GM12878 (cell line): ENCODE measurements at regions not wholly inside any gene's neighbourhood (a gene's known extent, or its start where the extent isn't known, plus 50 kb on each side); places are given as distances from the start of the nearest gene placed in this dataset.

Source experiments
- EZH2 ChIP-seq: IDR thresholded peaks from 2 replicates; pipeline ENCODE4 v1.6.1; 2012; ENCODE audit warnings: low read depth, mild to moderate bottlenecking, control low read depth, inconsistent platforms, low read length, borderline replicate concordance; ENCODE audit not compliant: control insufficient read depth
- PAX5 ChIP-seq: IDR thresholded peaks from 2 replicates; pipeline ENCODE4 v1.6.1; 2011; ENCODE audit warnings: low read depth, low read length, borderline replicate concordance
- POLR2A ChIP-seq: IDR thresholded peaks from 2 replicates; pipeline ENCODE4 v1.6.1; 2011; ENCODE audit warnings: low read depth, mild to moderate bottlenecking, low read length
- RAD21 ChIP-seq: IDR thresholded peaks from 2 replicates; pipeline ENCODE4 v1.6.1; 2011; ENCODE audit warnings: mild to moderate bottlenecking, low read depth, low read length, moderate library complexity; ENCODE audit not compliant: insufficient read depth
- RAD51 ChIP-seq: fragments of 450-650 bp; IDR thresholded peaks from 2 replicates; pipeline ENCODE4 v1.6.1; 2016; ENCODE audit warnings: moderate library complexity, mild to moderate bottlenecking, inconsistent platforms
- RFX5 ChIP-seq: IDR thresholded peaks from 2 replicates; pipeline ENCODE4 v1.6.1; 2011; ENCODE audit warnings: low read depth, low read length, improper control_type of control experiment
- ZZZ3 ChIP-seq: IDR thresholded peaks from 2 replicates; pipeline ENCODE4 v1.6.1; 2011; ENCODE audit warnings: low read depth; ENCODE audit not compliant: control insufficient read depth, insufficient read length
- TF ChIP-seq, protein P1 (sequence below), 3 experiments: IDR thresholded peaks in 2 of 3; conservative IDR thresholded peaks in 1 of 3; 2 replicates each; pipeline ENCODE4 v1.5.1; 2011; ENCODE audit warnings: low read depth in 3 of 3, low read length in 3 of 3, mild to moderate bottlenecking in 3 of 3, control low read depth in 2 of 3, moderate library complexity in 2 of 3, inconsistent platforms in 1 of 3, mixed read lengths in 1 of 3; ENCODE audit not compliant: control insufficient read depth in 2 of 3, insufficient read depth in 1 of 3; ENCODE audit errors: extremely low read depth in 1 of 3

GRCh38 chr2:116952254-116952653 lies 862.2 kb upstream of the DDX18 start:
- no peak for TF ChIP-seq RFX5
- TF ChIP-seq PAX5 = no peak
- no peak for TF ChIP-seq RAD51
- TF ChIP-seq, protein P1, sequence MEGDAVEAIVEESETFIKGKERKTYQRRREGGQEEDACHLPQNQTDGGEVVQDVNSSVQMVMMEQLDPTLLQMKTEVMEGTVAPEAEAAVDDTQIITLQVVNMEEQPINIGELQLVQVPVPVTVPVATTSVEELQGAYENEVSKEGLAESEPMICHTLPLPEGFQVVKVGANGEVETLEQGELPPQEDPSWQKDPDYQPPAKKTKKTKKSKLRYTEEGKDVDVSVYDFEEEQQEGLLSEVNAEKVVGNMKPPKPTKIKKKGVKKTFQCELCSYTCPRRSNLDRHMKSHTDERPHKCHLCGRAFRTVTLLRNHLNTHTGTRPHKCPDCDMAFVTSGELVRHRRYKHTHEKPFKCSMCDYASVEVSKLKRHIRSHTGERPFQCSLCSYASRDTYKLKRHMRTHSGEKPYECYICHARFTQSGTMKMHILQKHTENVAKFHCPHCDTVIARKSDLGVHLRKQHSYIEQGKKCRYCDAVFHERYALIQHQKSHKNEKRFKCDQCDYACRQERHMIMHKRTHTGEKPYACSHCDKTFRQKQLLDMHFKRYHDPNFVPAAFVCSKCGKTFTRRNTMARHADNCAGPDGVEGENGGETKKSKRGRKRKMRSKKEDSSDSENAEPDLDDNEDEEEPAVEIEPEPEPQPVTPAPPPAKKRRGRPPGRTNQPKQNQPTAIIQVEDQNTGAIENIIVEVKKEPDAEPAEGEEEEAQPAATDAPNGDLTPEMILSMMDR (IDR thresholded peaks at IDR 0.05 in 2 of 3, conservative IDR thresholded peaks at IDR 0.05 in 1 of 3; ENCODE audit: control insufficient read depth in 2 of 3, extremely low read depth in 1 of 3, insufficient read depth in 1 of 3, low read depth in 3 of 3, low read length in 3 of 3) = 0 out of 6 replicates have a peak, but pooled peaks of 1 of the 3 experiments have one; percentile 6
- TF ChIP-seq POLR2A = no peak
- TF ChIP-seq EZH2 = no peak
- no peak for TF ChIP-seq ZZZ3
- no peak for TF ChIP-seq RAD21
